ENCODE measurements at regions not wholly inside any gene's neighbourhood (a gene's known extent, or its start where the extent isn't known, plus 50 kb on each side); places are given as distances from the start of the nearest gene placed in this dataset.
A peak's percentile ranks its signal among the peaks of the same experiment; 100 is the strongest.

DNA sequence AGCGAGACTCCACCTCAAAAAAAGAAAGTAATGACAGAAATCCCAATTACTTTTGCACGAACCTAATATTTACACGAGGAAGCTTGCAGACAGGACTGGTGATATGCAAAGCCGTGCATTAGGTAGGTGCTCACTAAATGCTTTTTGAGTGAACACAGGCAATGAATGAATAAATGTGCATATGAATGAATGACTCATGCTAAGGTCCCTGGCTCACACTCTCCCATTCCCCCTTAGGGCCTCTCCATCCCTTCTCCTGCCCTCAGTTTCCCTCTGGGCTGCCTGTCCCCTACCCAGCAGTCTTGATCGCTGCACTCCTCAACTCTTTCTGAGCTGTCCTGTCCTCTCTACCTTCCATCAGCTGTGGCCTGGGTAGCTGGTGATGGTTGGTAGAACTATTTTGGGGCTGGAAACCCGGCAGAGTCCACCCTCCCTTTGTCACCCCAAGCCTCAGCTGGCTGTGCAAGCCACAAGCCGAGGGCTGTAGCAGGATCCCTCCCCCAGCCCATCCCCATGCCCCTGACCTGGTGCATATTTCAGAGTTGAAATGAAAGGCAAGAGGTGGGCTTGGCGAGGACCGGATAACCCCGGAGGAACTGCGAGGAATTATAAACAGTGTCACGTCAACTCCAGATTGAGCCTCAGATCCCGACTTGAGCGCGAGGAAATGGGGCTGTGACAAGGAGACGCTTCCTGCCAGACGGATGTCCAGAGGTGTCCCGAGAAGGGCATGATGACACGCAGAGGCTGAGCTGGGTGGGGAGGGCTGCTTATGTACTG, 191.7 kb upstream of the GSC start:
- intact Hi-C loops (cut with DNase I), result no loop called here
- H3K4me1 ChIP-seq (ENCODE audit: control insufficient read depth in 2 of 3, insufficient read depth in 2 of 3, low read depth in 1 of 3, low read length in 3 of 3), result no peaks in the 10 kb centered on the region
- no peak overlapping the region for H3K27ac ChIP-seq (ENCODE audit: low read depth in 2 of 2, low read length in 2 of 2)
- no peaks in the 10 kb centered on the region for H3K9me3 ChIP-seq (ENCODE audit: control insufficient read depth in 2 of 3, insufficient read depth in 1 of 3, low read length in 3 of 3)
- FAIRE-seq (no peak), DNase-seq (no peak)
- H3K36me3 ChIP-seq (ENCODE audit: control insufficient read depth in 2 of 3, insufficient read depth in 3 of 3, low read length in 3 of 3), result no peaks in the 10 kb centered on the region
- H3K27me3 ChIP-seq (ENCODE audit: control insufficient read depth, insufficient read depth, low read length), result peaks cover 2% of the 10 kb centered on the region
- no peak overlapping the region for H3K4me3 ChIP-seq (ENCODE audit: low read length in 3 of 3)
- H3K9ac ChIP-seq (ENCODE audit: low read length in 3 of 3), result no peak overlapping the region
- TF ChIP-seq, protein P1, sequence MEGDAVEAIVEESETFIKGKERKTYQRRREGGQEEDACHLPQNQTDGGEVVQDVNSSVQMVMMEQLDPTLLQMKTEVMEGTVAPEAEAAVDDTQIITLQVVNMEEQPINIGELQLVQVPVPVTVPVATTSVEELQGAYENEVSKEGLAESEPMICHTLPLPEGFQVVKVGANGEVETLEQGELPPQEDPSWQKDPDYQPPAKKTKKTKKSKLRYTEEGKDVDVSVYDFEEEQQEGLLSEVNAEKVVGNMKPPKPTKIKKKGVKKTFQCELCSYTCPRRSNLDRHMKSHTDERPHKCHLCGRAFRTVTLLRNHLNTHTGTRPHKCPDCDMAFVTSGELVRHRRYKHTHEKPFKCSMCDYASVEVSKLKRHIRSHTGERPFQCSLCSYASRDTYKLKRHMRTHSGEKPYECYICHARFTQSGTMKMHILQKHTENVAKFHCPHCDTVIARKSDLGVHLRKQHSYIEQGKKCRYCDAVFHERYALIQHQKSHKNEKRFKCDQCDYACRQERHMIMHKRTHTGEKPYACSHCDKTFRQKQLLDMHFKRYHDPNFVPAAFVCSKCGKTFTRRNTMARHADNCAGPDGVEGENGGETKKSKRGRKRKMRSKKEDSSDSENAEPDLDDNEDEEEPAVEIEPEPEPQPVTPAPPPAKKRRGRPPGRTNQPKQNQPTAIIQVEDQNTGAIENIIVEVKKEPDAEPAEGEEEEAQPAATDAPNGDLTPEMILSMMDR (IDR thresholded peaks at IDR 0.05; ENCODE audit: borderline replicate concordance, extremely low read depth, insufficient read depth), result no peak

DNA sequence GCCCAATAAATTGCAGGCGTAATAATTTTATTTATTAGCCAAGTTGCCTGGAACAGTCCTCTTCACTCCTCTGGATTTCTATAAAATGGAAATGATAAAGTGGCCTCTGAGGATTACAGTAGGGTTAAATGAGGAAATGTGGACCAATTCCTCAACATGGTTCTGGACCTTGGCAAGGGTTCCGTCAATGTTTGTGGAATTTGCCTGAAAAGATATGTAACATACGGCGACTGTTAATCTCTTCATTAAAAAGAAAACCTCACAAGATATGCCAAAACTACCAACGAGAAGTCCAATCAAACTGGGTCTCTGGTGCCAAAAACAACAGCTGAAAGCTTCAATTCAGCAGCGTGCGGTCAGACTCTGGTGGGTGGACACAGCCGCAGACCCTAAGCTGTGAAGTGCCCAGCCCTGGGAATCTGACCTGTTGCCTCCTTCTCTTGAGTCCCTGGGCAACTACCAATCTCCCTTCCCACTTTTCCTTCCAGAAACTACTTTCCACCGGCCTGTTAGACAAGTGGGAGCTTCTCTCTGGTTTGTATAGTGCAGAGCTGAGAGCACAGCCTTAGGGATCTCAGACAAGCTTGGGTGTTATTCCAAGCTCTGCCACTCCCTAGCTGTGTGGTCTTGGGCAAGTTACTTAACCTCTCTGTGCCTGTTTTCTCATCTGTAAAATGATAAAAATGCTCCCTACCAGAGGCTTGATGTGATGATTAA, 190.5 kb upstream of the GSC start:
- TF ChIP-seq, protein P1 (IDR thresholded peaks at IDR 0.05; ENCODE audit: borderline replicate concordance, extremely low read depth, insufficient read depth), result no peak
- Histone ChIP-seq H3K9ac (ENCODE audit: low read length in 3 of 3) (no peak overlapping the region), H3K4me1 (ENCODE audit: control insufficient read depth in 2 of 3, insufficient read depth in 2 of 3, low read depth in 1 of 3, low read length in 3 of 3) (no peaks in the 10 kb centered on the region), H3K36me3 (ENCODE audit: control insufficient read depth in 2 of 3, insufficient read depth in 3 of 3, low read length in 3 of 3) (no peaks in the 10 kb centered on the region), H3K27me3 (ENCODE audit: control insufficient read depth, insufficient read depth, low read length) (peaks cover 2% of the 10 kb centered on the region), H3K9me3 (ENCODE audit: control insufficient read depth in 2 of 3, insufficient read depth in 1 of 3, low read length in 3 of 3) (no peaks in the 10 kb centered on the region), H3K27ac (ENCODE audit: low read depth in 2 of 2, low read length in 2 of 2) (no peak overlapping the region), H3K4me3 (ENCODE audit: low read length in 3 of 3) (no peak overlapping the region)
- FAIRE-seq (no peak), DNase-seq (peak in 2 of 5 donors; percentile 25 to 74)
- intact Hi-C loops (cut with DNase I), result no loop called here

DNA sequence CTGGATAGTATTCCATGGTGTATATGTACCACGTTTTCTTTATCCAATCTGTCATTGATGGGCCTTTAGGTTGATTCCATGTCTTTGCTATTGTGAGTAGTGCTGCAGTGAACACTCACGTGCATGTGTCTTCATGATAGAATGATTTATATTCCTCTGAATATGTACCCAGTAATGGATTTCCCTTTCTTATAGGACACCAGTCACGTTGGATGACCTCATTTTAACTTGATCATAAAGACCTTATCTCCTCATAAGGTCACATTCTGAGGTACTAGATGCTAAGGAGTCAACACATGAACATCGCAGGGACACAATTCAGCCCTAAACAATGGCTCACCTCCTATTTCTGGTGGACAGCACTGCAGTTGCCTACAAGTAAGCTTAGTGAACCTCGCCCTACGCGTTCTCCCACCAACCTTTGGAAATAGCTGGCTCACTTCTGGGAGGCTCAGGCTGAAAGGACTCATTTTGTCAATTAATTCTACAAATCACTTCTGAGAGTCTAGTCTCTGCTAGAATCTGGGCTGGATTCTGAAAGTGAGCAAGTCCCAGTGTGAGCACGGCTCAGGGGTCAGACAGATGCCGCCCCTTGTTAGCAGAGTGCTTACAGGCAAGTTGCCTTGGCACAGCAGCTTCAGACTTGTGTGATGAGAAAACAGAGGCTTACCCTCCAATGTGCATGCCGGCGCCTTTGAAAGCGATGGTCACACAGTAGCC, 183.8 kb upstream of the GSC start:
- H3K4me3 ChIP-seq (ENCODE audit: low read length in 3 of 3), result no peak overlapping the region
- TF ChIP-seq, protein P1 (IDR thresholded peaks at IDR 0.05; ENCODE audit: borderline replicate concordance, extremely low read depth, insufficient read depth), result no peak
- intact Hi-C loops (cut with DNase I), result no loop called here
- no peaks in the 10 kb centered on the region for H3K9me3 ChIP-seq (ENCODE audit: control insufficient read depth in 2 of 3, insufficient read depth in 1 of 3, low read length in 3 of 3)
- DNase-seq (no peak), FAIRE-seq (no peak)
- H3K27me3 ChIP-seq (ENCODE audit: control insufficient read depth, insufficient read depth, low read length), result no peaks in the 10 kb centered on the region
- H3K36me3 ChIP-seq (ENCODE audit: control insufficient read depth in 2 of 3, insufficient read depth in 3 of 3, low read length in 3 of 3), result no peaks in the 10 kb centered on the region
- no peak overlapping the region for H3K9ac ChIP-seq (ENCODE audit: low read length in 3 of 3)
- no peak overlapping the region for H3K27ac ChIP-seq (ENCODE audit: low read depth in 2 of 2, low read length in 2 of 2)
- no peaks in the 10 kb centered on the region for H3K4me1 ChIP-seq (ENCODE audit: control insufficient read depth in 2 of 3, insufficient read depth in 2 of 3, low read depth in 1 of 3, low read length in 3 of 3)

All from kidney (tissue), 13 donors.